ENCODE measurements at regions not wholly inside any gene's neighbourhood (a gene's known extent, or its start where the extent isn't known, plus 50 kb on each side); places are given as distances from the start of the nearest gene placed in this dataset.
"Not testable (repeated sequence)": the region's sequence is repeated elsewhere in the genome, so short reads cannot be mapped to it uniquely, and the experiment has no call there.

GRCh38 chr13:62371737-62372136 lies 956.1 kb upstream of the PCDH20 start:
- Histone ChIP-seq H3K4me3 (ENCODE audit: low read length) (no peak overlapping the region), H3K9ac (ENCODE audit: low read length) (no peak overlapping the region), H3K36me3 (replicated peaks; ENCODE audit: low read depth, low read length) (no peaks in the 10 kb centered on the region), H3K4me2 (ENCODE audit: low read length) (no peak overlapping the region), H2AFZ (ENCODE audit: low read depth, low read length) (no peak overlapping the region), H3K27me3 (ENCODE audit: low read depth, low read length) (no peaks in the 10 kb centered on the region), H3K9me3 (ENCODE audit: insufficient read depth, low read length) (no peaks in the 10 kb centered on the region), H3K79me2 (ENCODE audit: low read length) (no peaks in the 10 kb centered on the region), H3K4me1 (ENCODE audit: low read length) (no peaks in the 10 kb centered on the region), H3K27ac (ENCODE audit: low read length) (no peak overlapping the region), H4K20me1 (ENCODE audit: insufficient read depth, low read length) (no peaks in the 10 kb centered on the region)
- TF ChIP-seq CTCF (IDR thresholded peaks at IDR 0.05; ENCODE audit: low read depth, low read length), result no peak
- no peak for TF ChIP-seq EZH2phosphoT487 (IDR thresholded peaks at IDR 0.05; ENCODE audit: low read depth)

GRCh38 chr13:62367971-62368370 lies 952.3 kb upstream of the PCDH20 start:
- H3K4me1 ChIP-seq (ENCODE audit: low read length); H3K27ac ChIP-seq (ENCODE audit: low read length); H3K4me2 ChIP-seq (ENCODE audit: low read length); H3K4me3 ChIP-seq (ENCODE audit: low read length); H2AFZ ChIP-seq (ENCODE audit: low read depth, low read length); H4K20me1 ChIP-seq (ENCODE audit: insufficient read depth, low read length); H3K36me3 ChIP-seq (replicated peaks; ENCODE audit: low read depth, low read length); H3K27me3 ChIP-seq (ENCODE audit: low read depth, low read length); H3K9ac ChIP-seq (ENCODE audit: low read length); H3K9me3 ChIP-seq (ENCODE audit: insufficient read depth, low read length); H3K79me2 ChIP-seq (ENCODE audit: low read length): not testable (repeated sequence)

GRCh38 chr13:62360609-62361008 lies 945.0 kb upstream of the PCDH20 start:
- no peak for TF ChIP-seq CTCF (IDR thresholded peaks at IDR 0.05; ENCODE audit: low read depth, low read length)
- no peak for TF ChIP-seq EZH2phosphoT487 (IDR thresholded peaks at IDR 0.05; ENCODE audit: low read depth)
- Histone ChIP-seq H3K27ac (ENCODE audit: low read length) (no peak overlapping the region), H4K20me1 (ENCODE audit: insufficient read depth, low read length) (no peaks in the 10 kb centered on the region), H2AFZ (ENCODE audit: low read depth, low read length) (no peak overlapping the region), H3K27me3 (ENCODE audit: low read depth, low read length) (no peaks in the 10 kb centered on the region), H3K9me3 (ENCODE audit: insufficient read depth, low read length) (no peaks in the 10 kb centered on the region), H3K4me2 (ENCODE audit: low read length) (no peak overlapping the region), H3K79me2 (ENCODE audit: low read length) (no peaks in the 10 kb centered on the region), H3K4me3 (ENCODE audit: low read length) (no peak overlapping the region), H3K4me1 (ENCODE audit: low read length) (no peaks in the 10 kb centered on the region), H3K9ac (ENCODE audit: low read length) (no peak overlapping the region), H3K36me3 (replicated peaks; ENCODE audit: low read depth, low read length) (no peaks in the 10 kb centered on the region)

GRCh38 chr13:62358646-62358932 lies 942.9 kb upstream of the PCDH20 start:
- no peak for TF ChIP-seq EZH2phosphoT487 (IDR thresholded peaks at IDR 0.05; ENCODE audit: low read depth)
- no peak for TF ChIP-seq CTCF (IDR thresholded peaks at IDR 0.05; ENCODE audit: low read depth, low read length)
- Histone ChIP-seq H3K9ac (ENCODE audit: low read length) (no peak overlapping the region), H3K79me2 (ENCODE audit: low read length) (no peaks in the 10 kb centered on the region), H3K4me3 (ENCODE audit: low read length) (no peak overlapping the region), H3K36me3 (replicated peaks; ENCODE audit: low read depth, low read length) (no peaks in the 10 kb centered on the region), H3K4me2 (ENCODE audit: low read length) (no peak overlapping the region), H3K27me3 (ENCODE audit: low read depth, low read length) (no peaks in the 10 kb centered on the region), H3K9me3 (ENCODE audit: insufficient read depth, low read length) (no peaks in the 10 kb centered on the region), H3K27ac (ENCODE audit: low read length) (no peak overlapping the region), H2AFZ (ENCODE audit: low read depth, low read length) (no peak overlapping the region), H4K20me1 (ENCODE audit: insufficient read depth, low read length) (no peaks in the 10 kb centered on the region), H3K4me1 (ENCODE audit: low read length) (no peaks in the 10 kb centered on the region)
